Ishikawa (cell line): ENCODE measurements at regions not wholly inside any gene's neighbourhood (a gene's known extent, or its start where the extent isn't known, plus 50 kb on each side); places are given as distances from the start of the nearest gene placed in this dataset.

ENCODE experiments used
- CEBPB ChIP-seq: IDR thresholded peaks from 2 replicates; pipeline ENCODE4 v1.6.1; 2012
- CREB1 ChIP-seq: IDR thresholded peaks from 2 replicates; pipeline ENCODE4 v1.6.1; 2012; ENCODE audit warnings: low read depth
- EGR1 ChIP-seq: IDR thresholded peaks from 2 replicates; pipeline ENCODE4 v1.6.1; 2012
- EP300 ChIP-seq: IDR thresholded peaks from 2 replicates; pipeline ENCODE4 v1.6.1; 2012; ENCODE audit warnings: borderline replicate concordance
- FOXM1 ChIP-seq: IDR thresholded peaks from 2 replicates; pipeline ENCODE4 v1.6.1; 2012; ENCODE audit warnings: low read depth, borderline replicate concordance
- RAD21 ChIP-seq: IDR thresholded peaks from 2 replicates; pipeline ENCODE4 v1.6.1; 2012; ENCODE audit warnings: low read depth
- TAF1 ChIP-seq: IDR thresholded peaks from 2 replicates; pipeline ENCODE4 v1.6.1; 2012; ENCODE audit warnings: low read depth, mild to moderate bottlenecking
- TCF12 ChIP-seq: IDR thresholded peaks from 2 replicates; pipeline ENCODE4 v1.6.1; 2012; ENCODE audit warnings: low read depth
- TEAD4 ChIP-seq: IDR thresholded peaks from 2 replicates; pipeline ENCODE4 v1.6.1; 2012
- YY1 ChIP-seq: IDR thresholded peaks from 2 replicates; pipeline ENCODE4 v1.6.1; 2012; ENCODE audit warnings: low read depth
- ZBTB7A ChIP-seq: IDR thresholded peaks from 2 replicates; pipeline ENCODE4 v1.6.1; 2012; ENCODE audit warnings: low read depth
- TF ChIP-seq, protein P1 (sequence below): IDR thresholded peaks from 2 replicates; pipeline ENCODE4 v1.6.1; 2012; ENCODE audit warnings: low read depth, mild to moderate bottlenecking
- TF ChIP-seq, protein P2 (sequence below): IDR thresholded peaks from 2 replicates; pipeline ENCODE4 v1.6.1; 2012
- TF ChIP-seq, protein P3 (sequence below): IDR thresholded peaks from 2 replicates; pipeline ENCODE4 v1.6.1; 2012

DNA sequence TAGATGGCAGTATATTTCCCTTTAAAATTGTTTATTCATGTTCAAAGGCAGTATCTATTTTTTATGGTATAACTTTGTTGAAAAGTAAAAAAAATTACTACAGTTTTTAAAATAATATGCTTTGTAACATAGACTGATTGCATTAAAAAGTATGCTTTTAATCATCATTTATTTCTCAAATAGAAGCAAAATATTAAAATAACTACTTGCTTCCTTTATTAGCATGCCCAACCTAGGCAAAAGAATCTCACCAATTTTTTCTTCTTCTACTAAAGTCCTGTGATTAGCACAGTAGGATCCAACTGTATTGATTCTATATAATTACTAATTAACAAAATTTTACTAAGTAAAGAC, 69.6 kb upstream of the NFKB1 start:
- TF ChIP-seq, protein P1, sequence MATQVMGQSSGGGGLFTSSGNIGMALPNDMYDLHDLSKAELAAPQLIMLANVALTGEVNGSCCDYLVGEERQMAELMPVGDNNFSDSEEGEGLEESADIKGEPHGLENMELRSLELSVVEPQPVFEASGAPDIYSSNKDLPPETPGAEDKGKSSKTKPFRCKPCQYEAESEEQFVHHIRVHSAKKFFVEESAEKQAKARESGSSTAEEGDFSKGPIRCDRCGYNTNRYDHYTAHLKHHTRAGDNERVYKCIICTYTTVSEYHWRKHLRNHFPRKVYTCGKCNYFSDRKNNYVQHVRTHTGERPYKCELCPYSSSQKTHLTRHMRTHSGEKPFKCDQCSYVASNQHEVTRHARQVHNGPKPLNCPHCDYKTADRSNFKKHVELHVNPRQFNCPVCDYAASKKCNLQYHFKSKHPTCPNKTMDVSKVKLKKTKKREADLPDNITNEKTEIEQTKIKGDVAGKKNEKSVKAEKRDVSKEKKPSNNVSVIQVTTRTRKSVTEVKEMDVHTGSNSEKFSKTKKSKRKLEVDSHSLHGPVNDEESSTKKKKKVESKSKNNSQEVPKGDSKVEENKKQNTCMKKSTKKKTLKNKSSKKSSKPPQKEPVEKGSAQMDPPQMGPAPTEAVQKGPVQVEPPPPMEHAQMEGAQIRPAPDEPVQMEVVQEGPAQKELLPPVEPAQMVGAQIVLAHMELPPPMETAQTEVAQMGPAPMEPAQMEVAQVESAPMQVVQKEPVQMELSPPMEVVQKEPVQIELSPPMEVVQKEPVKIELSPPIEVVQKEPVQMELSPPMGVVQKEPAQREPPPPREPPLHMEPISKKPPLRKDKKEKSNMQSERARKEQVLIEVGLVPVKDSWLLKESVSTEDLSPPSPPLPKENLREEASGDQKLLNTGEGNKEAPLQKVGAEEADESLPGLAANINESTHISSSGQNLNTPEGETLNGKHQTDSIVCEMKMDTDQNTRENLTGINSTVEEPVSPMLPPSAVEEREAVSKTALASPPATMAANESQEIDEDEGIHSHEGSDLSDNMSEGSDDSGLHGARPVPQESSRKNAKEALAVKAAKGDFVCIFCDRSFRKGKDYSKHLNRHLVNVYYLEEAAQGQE, result no peak
- no peak for TF ChIP-seq ZBTB7A
- TF ChIP-seq EGR1, result no peak
- TF ChIP-seq YY1, result no peak
- no peak for TF ChIP-seq EP300
- no peak for TF ChIP-seq TAF1
- no peak for TF ChIP-seq RAD21
- TF ChIP-seq TEAD4, result no peak
- no peak for TF ChIP-seq CEBPB
- TF ChIP-seq, protein P2, sequence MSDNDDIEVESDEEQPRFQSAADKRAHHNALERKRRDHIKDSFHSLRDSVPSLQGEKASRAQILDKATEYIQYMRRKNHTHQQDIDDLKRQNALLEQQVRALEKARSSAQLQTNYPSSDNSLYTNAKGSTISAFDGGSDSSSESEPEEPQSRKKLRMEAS, result no peak
- no peak for TF ChIP-seq CREB1
- TF ChIP-seq, protein P3, sequence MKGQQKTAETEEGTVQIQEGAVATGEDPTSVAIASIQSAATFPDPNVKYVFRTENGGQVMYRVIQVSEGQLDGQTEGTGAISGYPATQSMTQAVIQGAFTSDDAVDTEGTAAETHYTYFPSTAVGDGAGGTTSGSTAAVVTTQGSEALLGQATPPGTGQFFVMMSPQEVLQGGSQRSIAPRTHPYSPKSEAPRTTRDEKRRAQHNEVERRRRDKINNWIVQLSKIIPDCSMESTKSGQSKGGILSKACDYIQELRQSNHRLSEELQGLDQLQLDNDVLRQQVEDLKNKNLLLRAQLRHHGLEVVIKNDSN, result no peak
- no peak for TF ChIP-seq TCF12
- TF ChIP-seq FOXM1, result no peak
